HEK293T (cell line): ENCODE measurements at regions not wholly inside any gene's neighbourhood (a gene's known extent, or its start where the extent isn't known, plus 50 kb on each side); places are given as distances from the start of the nearest gene placed in this dataset.
"Not testable (repeated sequence)": the region's sequence is repeated elsewhere in the genome, so short reads cannot be mapped to it uniquely, and the experiment has no call there.

Experiments used
- CTCF ChIA-PET: fragments of 350-600 bp; formaldehyde crosslinking; extraction: SDS; loops from one replicate; lab custom pipeline; 2021; ENCODE audit warnings: antibody characterized with exemption, inconsistent platforms; lab: Yijun Ruan, JAX
- POLR2A ChIA-PET: fragments of 350-600 bp; formaldehyde crosslinking; extraction: SDS; loops from one replicate; lab custom pipeline; 2020; ENCODE audit warnings: antibody characterized with exemption, inconsistent platforms; lab: Yijun Ruan, JAX
- DNase-seq: peaks from one replicate; pipeline ENCODE4 v3.0.0; 2012; ENCODE audit warnings: mixed read lengths; ENCODE audit errors: extremely low spot score
- ARNT ChIP-seq: fragments of 450-650 bp; IDR thresholded peaks from 2 replicates; pipeline ENCODE4 v1.6.1; 2017; ENCODE audit warnings: mild to moderate bottlenecking
- BHLHE40 ChIP-seq: fragments of 450-650 bp; IDR thresholded peaks from 2 replicates; pipeline ENCODE4 v1.6.1; 2016; ENCODE audit warnings: mild to moderate bottlenecking, moderate library complexity, borderline replicate concordance
- CTBP1 ChIP-seq: fragments of 450-650 bp; IDR thresholded peaks from 2 replicates; pipeline ENCODE4 v1.6.1; 2016; ENCODE audit warnings: borderline replicate concordance
- ELF4 ChIP-seq: fragments of 450-650 bp; IDR thresholded peaks from 2 replicates; pipeline ENCODE4 v1.6.1; 2017; ENCODE audit warnings: antibody characterized with exemption
- FOXA1 ChIP-seq: fragments of 450-650 bp; IDR thresholded peaks from 2 replicates; pipeline ENCODE4 v1.6.1; 2016; ENCODE audit warnings: mild to moderate bottlenecking
- FOXK2 ChIP-seq: fragments of 450-650 bp; IDR thresholded peaks from 2 replicates; pipeline ENCODE4 v1.6.1; 2016; ENCODE audit warnings: mild to moderate bottlenecking
- FOXM1 ChIP-seq: fragments of 450-650 bp; IDR thresholded peaks from 2 replicates; pipeline ENCODE4 v1.6.1; 2017; ENCODE audit warnings: mild to moderate bottlenecking, borderline replicate concordance
- HDGF ChIP-seq: fragments of 450-650 bp; IDR thresholded peaks from 2 replicates; pipeline ENCODE4 v1.6.1; 2017; ENCODE audit warnings: antibody characterized with exemption, borderline replicate concordance
- L3MBTL2 ChIP-seq: fragments of 450-650 bp; conservative IDR thresholded peaks from 2 replicates; pipeline ENCODE4 v1.6.1; 2016; ENCODE audit warnings: mild to moderate bottlenecking
- LEF1 ChIP-seq: fragments of 450-650 bp; IDR thresholded peaks from 2 replicates; pipeline ENCODE4 v1.6.1; 2017; ENCODE audit warnings: mild to moderate bottlenecking, borderline replicate concordance
- NFRKB ChIP-seq: fragments of 450-650 bp; IDR thresholded peaks from 2 replicates; pipeline ENCODE4 v1.6.1; 2016; ENCODE audit warnings: mild to moderate bottlenecking, moderate library complexity
- SP1 ChIP-seq: fragments of 450-650 bp; IDR thresholded peaks from 2 replicates; pipeline ENCODE4 v1.6.1; 2017
- SUZ12 ChIP-seq: fragments of 450-650 bp; IDR thresholded peaks from 2 replicates; pipeline ENCODE4 v1.6.1; 2016; ENCODE audit warnings: mild to moderate bottlenecking
- TARDBP ChIP-seq: fragments of 450-650 bp; IDR thresholded peaks from 2 replicates; pipeline ENCODE4 v1.6.1; 2016
- ZNF384 ChIP-seq: fragments of 450-650 bp; IDR thresholded peaks from 2 replicates; pipeline ENCODE4 v1.6.1; 2016
- TF ChIP-seq, protein P1 (sequence below): fragments of 450-650 bp; IDR thresholded peaks from 2 replicates; pipeline ENCODE4 v1.6.1; 2016

- DNase-seq: no peak
- CTCF ChIA-PET: no interaction called here
- TF ChIP-seq SUZ12: no peak
- POLR2A ChIA-PET: no interaction called here
Observed at GRCh38 chr7:45421806-45422205, 152.4 kb upstream of the ADCY1 start.

DNA sequence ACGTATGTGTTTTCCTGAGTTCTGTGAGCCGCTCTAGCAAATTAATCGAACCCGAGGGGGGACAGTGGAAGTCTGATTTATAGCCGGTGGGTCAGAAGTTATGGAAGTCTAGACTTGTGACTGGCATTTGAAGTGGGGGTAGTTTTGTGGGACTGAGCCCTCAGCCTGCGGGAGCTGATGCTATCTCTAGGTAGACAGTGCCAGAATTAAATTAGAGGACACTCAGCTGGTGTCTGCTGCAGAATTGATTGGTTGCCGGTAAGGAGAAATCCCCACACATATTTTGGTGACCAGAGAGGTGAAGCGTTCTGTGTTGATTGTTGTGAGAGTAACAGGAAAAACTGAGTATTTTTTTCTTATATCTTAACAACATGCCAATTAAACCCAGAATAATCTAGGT lies 143.8 kb upstream of the ADCY1 start:
- ChIA-PET CTCF (no interaction called here), POLR2A (no interaction called here)
- DNase-seq: no peak
- no peak for TF ChIP-seq SP1
- TF ChIP-seq FOXK2: no peak
- no peak for TF ChIP-seq TARDBP
- no peak for TF ChIP-seq ZNF384
- TF ChIP-seq ARNT: no peak
- TF ChIP-seq SUZ12: no peak
- TF ChIP-seq HDGF: no peak
- TF ChIP-seq, protein P1, sequence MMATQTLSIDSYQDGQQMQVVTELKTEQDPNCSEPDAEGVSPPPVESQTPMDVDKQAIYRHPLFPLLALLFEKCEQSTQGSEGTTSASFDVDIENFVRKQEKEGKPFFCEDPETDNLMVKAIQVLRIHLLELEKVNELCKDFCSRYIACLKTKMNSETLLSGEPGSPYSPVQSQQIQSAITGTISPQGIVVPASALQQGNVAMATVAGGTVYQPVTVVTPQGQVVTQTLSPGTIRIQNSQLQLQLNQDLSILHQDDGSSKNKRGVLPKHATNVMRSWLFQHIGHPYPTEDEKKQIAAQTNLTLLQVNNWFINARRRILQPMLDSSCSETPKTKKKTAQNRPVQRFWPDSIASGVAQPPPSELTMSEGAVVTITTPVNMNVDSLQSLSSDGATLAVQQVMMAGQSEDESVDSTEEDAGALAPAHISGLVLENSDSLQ: no peak
- TF ChIP-seq LEF1: no peak
- TF ChIP-seq FOXM1: no peak
- no peak for TF ChIP-seq FOXA1
- TF ChIP-seq BHLHE40: no peak
- TF ChIP-seq ELF4: no peak
- TF ChIP-seq NFRKB: no peak
- TF ChIP-seq CTBP1: no peak

- ChIA-PET POLR2A (no interaction called here), CTCF (no interaction called here)
- no peak for DNase-seq
- TF ChIP-seq SP1 (no peak), LEF1 (no peak), FOXK2 (no peak), FOXA1 (no peak), ELF4 (no peak), ARNT (no peak), BHLHE40 (no peak), CTBP1 (no peak), FOXM1 (no peak), TARDBP (no peak), L3MBTL2 (no peak), SUZ12 (no peak), HDGF (no peak), NFRKB (no peak), ZNF384 (no peak)
- TF ChIP-seq, protein P1: no peak
Observed at GRCh38 chr7:45434167-45434784, 139.9 kb upstream of the ADCY1 start.

DNA sequence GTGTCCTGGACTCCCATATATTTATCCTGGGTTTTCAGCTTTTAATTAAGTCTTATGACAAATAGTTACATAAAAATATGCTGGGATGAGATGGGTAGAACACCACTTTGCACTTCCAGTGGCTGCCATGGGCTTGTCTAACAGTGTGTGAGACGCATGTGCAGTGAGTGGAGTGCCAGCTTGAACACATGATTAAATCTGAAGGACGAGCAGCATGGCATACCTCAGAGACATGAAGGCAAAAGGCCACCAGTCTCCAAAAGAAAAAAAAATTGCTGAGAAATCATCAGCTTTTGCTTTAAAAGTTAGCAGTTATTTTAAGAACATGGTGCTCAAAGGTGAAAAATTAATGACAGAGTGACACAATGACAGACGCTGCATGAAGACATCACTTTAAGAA lies 139.0 kb upstream of the ADCY1 start:
- DNase-seq: no peak
- ChIA-PET POLR2A (no interaction called here), CTCF (no interaction called here)
- TF ChIP-seq ZNF384: no peak
- TF ChIP-seq TARDBP: no peak
- TF ChIP-seq HDGF: no peak
- no peak for TF ChIP-seq FOXM1
- TF ChIP-seq, protein P1: no peak
- no peak for TF ChIP-seq ARNT

GRCh38 chr7:45435846-45436245 lies 138.3 kb upstream of the ADCY1 start:
- TF ChIP-seq ARNT (no peak), ELF4 (no peak), LEF1 (no peak), SP1 (no peak), CTBP1 (no peak), NFRKB (no peak)
- TF ChIP-seq, protein P1: no peak
- POLR2A ChIA-PET: no interaction called here
- CTCF ChIA-PET: no interaction called here
- no peak for DNase-seq

- CTCF ChIA-PET, POLR2A ChIA-PET: not testable (repeated sequence)
Observed at GRCh38 chr7:45440776-45441175, 133.4 kb upstream of the ADCY1 start.

DNA sequence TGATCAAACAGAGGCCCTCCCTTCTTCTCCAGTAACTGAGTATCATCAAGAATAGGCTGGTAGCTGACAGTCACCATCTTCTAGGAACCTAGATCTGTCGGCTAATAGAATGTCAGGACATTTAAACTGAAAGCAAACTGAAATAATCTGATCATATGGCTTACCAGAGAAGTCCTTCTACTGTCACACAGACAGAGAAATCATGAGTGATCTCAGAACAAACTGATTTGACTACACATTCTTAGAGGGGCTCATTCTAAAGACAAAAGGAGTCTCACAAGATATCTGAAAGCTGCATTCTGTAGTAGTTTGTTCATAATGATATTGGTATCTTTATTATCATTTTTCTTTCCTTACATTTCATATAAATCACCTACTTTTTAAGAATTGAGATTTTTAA lies 130.9 kb upstream of the ADCY1 start:
- POLR2A ChIA-PET: no interaction called here
- TF ChIP-seq CTBP1 (no peak), L3MBTL2 (no peak), SP1 (no peak), ARNT (no peak), HDGF (no peak), BHLHE40 (no peak), NFRKB (no peak), FOXK2 (no peak), FOXM1 (no peak)
- TF ChIP-seq, protein P1: no peak
- DNase-seq: no peak
- CTCF ChIA-PET: no interaction called here

More at GRCh38 chr7:45440776-45441175, 133.4 kb upstream of the ADCY1 start:
- not testable (repeated sequence) for DNase-seq
